Keratinocyte (primary cell): ENCODE measurements at regions not wholly inside any gene's neighbourhood (a gene's known extent, or its start where the extent isn't known, plus 50 kb on each side); places are given as distances from the start of the nearest gene placed in this dataset.

ENCODE experiments used
- CTCF ChIP-seq, 3 experiments: IDR thresholded peaks in 1 of 3; conservative IDR thresholded peaks in 1 of 3; optimal IDR thresholded peaks in 1 of 3; 2 replicates in 2 of 3; 3 replicates in 1 of 3; pipeline versions ENCODE3 to v1.5.1; 2011; ENCODE audit warnings: low read length in 3 of 3, mild to moderate bottlenecking in 3 of 3, moderate library complexity in 2 of 3, control low read depth in 1 of 3, inconsistent platforms in 1 of 3; ENCODE audit not compliant: insufficient read depth in 2 of 3; ENCODE audit errors: extremely low read depth in 1 of 3
- EZH2 ChIP-seq: IDR thresholded peaks from one replicate; pipeline ENCODE4 v1.6.1; 2012; ENCODE audit warnings: inconsistent platforms, mild to moderate bottlenecking, low read length, moderate library complexity

DNA sequence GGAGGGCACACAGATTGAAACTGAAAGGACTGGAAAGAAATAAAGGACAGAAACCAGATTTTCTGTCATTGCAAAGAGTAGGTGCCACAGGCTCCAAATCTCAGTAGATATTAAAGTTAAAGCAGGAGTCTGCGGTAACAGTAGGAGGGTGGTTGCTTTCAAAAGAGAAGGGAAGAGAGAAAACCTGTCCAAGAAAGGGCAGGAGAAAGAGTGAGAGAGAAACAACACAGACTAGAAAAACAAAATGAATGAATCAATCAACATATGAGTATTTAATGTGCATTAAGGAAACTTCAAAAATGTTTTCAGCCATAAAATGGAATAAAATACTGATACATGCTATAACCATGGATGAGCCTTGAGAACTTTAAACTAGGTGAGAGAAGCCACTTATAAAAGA, 143.1 kb upstream of the CTAGE1 start:
- TF ChIP-seq CTCF (optimal IDR thresholded peaks at IDR 0.05 in 1 of 3, IDR thresholded peaks at IDR 0.05 in 1 of 3, conservative IDR thresholded peaks at IDR 0.05 in 1 of 3; ENCODE audit: extremely low read depth in 1 of 3, insufficient read depth in 2 of 3, low read length in 3 of 3) (no peak), EZH2 (no peak)
